Neuron (in vitro differentiated cells): ENCODE measurements at regions not wholly inside any gene's neighbourhood (a gene's known extent, or its start where the extent isn't known, plus 50 kb on each side); places are given as distances from the start of the nearest gene placed in this dataset.
"Not testable (repeated sequence)": the region's sequence is repeated elsewhere in the genome, so short reads cannot be mapped to it uniquely, and the experiment has no call there.

ENCODE experiments used
- H2AFZ ChIP-seq: one replicate; pipeline ENCODE4 v1.6.1; 2013; ENCODE audit warnings: low read depth, mild to moderate bottlenecking, inconsistent platforms, low read length, moderate library complexity
- H3K27me3 ChIP-seq: one replicate; pipeline ENCODE4 v1.6.1; 2013; ENCODE audit warnings: low read length; ENCODE audit not compliant: insufficient read depth
- H3K36me3 ChIP-seq: one replicate; pipeline ENCODE4 v1.6.1; 2013; ENCODE audit warnings: low read length; ENCODE audit not compliant: insufficient read depth
- H3K4me1 ChIP-seq: one replicate; pipeline ENCODE4 v1.6.1; 2013; ENCODE audit warnings: low read length; ENCODE audit not compliant: insufficient read depth
- H3K4me3 ChIP-seq: 2 replicates; pipeline ENCODE4 v1.5.1; 2013; ENCODE audit warnings: mild to moderate bottlenecking, low read length, moderate library complexity
- H3K9me3 ChIP-seq: one replicate; pipeline ENCODE4 v1.6.1; 2013; ENCODE audit warnings: low read length

DNA sequence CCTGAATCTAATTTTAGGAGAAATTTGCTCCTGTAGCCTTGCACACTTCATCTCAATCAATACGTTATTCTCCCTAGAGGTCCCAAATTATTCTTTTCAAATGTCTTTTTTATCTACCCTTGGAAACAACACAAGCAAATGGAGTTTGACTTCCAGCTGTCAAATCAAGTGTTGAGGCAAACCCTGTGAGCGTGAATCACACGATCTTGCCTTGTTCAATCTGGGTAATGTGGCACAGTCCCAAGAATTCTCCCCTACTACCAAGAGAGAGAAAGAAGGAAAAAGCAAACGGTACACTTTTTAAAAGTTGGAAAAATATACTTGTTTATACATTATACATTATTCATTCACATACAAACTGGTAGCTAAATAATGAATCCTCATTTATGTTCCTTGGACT is 2035.3 kb upstream of the CELF4 start:
- Histone ChIP-seq H2AFZ (no peak overlapping the region), H3K4me1 (peaks cover 3% of the 10 kb centered on the region), H3K27me3 (no peaks in the 10 kb centered on the region), H3K36me3 (no peaks in the 10 kb centered on the region), H3K9me3 (no peaks in the 10 kb centered on the region), H3K4me3 (no peak overlapping the region)

- Histone ChIP-seq H3K4me1 (no peaks in the 10 kb centered on the region), H2AFZ (no peak overlapping the region), H3K36me3 (no peaks in the 10 kb centered on the region), H3K4me3 (no peak overlapping the region), H3K9me3 (no peaks in the 10 kb centered on the region), H3K27me3 (no peaks in the 10 kb centered on the region)
Measured at GRCh38 chr18:39599251-39599650, 2033.7 kb upstream of the CELF4 start.

DNA sequence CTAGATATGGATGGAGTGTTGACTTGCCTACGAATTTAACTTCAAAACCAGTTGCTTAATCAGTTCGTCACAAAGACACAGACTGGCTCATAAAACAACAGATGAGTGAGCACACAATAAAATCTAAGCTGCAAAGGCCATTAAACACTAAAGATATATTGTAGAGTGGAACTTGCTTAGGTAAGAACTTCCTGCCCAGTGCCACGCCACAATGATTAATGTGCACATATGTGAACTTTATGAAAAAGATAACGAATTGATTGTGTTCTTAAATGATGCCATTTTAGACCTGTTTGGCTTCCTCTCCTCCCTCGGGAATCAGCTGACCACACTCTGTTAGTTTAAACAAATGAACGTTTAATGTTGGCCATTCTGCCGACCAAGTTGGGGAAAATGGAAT is 2031.3 kb upstream of the CELF4 start:
- Histone ChIP-seq H3K36me3 (no peaks in the 10 kb centered on the region), H3K9me3 (no peaks in the 10 kb centered on the region), H3K4me1 (peaks cover 2% of the 10 kb centered on the region), H2AFZ (no peak overlapping the region), H3K4me3 (no peak overlapping the region), H3K27me3 (no peaks in the 10 kb centered on the region)

- H3K4me3 ChIP-seq = no peak overlapping the region
- H3K36me3 ChIP-seq = no peaks in the 10 kb centered on the region
- H3K4me1 ChIP-seq = peaks cover 5% of the 10 kb centered on the region
- no peaks in the 10 kb centered on the region for H3K9me3 ChIP-seq
- no peaks in the 10 kb centered on the region for H3K27me3 ChIP-seq
- H2AFZ ChIP-seq = no peak overlapping the region
Measured at GRCh38 chr18:39596221-39596620, 2030.6 kb upstream of the CELF4 start.

- Histone ChIP-seq H3K4me1 (peaks cover 5% of the 10 kb centered on the region), H2AFZ (no peak overlapping the region), H3K36me3 (no peaks in the 10 kb centered on the region), H3K27me3 (no peaks in the 10 kb centered on the region), H3K9me3 (no peaks in the 10 kb centered on the region), H3K4me3 (no peak overlapping the region)
Measured at GRCh38 chr18:39594206-39594605, 2028.6 kb upstream of the CELF4 start.

DNA sequence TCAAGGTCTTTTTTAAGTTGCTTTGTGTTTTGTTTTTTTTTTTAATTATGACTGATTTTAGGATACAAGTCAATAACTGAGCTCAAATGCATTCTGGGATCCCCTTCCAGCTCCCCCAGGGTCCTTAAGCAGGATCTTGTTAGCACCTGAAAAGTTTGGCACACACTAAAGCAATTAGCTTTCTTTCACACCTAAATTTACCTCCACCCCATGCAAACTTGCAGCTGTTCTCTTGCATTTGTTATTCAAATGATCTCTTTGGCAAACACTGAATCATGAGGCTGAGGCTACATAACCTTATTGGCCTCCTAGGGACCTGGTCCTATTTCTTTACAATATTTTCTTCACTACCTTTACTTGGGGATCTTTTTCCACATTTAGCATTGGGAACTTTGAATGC is 2026.1 kb upstream of the CELF4 start:
- H3K4me1 ChIP-seq = peaks cover 5% of the 10 kb centered on the region
- H3K27me3 ChIP-seq = no peaks in the 10 kb centered on the region
- H3K4me3 ChIP-seq = no peak overlapping the region
- no peaks in the 10 kb centered on the region for H3K36me3 ChIP-seq
- no peak overlapping the region for H2AFZ ChIP-seq
- H3K9me3 ChIP-seq = no peaks in the 10 kb centered on the region

DNA sequence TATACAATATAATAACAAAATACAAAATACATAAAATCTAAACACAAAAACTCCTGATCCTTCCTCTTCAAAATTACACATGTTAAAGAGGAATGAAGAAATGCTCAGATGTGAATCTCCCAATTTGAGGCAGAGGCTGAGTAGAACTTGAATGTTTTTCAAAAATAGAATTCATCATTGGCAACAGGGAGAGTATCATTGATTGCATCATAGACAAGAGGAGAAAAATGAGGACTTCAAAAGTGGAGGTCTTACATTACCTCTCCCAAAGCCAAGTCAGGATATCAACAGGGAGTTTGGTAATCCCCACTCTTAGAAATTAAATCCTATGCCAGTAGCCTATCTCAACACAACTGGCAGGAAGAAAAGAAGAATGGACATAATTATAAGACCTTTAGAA is 2023.9 kb upstream of the CELF4 start:
- H3K9me3 ChIP-seq = no peaks in the 10 kb centered on the region
- H3K4me1 ChIP-seq = peaks cover 5% of the 10 kb centered on the region
- H3K27me3 ChIP-seq = no peaks in the 10 kb centered on the region
- no peak overlapping the region for H3K4me3 ChIP-seq
- H3K36me3 ChIP-seq = no peaks in the 10 kb centered on the region
- H2AFZ ChIP-seq = no peak overlapping the region

- no peak overlapping the region for H2AFZ ChIP-seq
- peaks cover 5% of the 10 kb centered on the region for H3K4me1 ChIP-seq
- H3K36me3 ChIP-seq = no peaks in the 10 kb centered on the region
- no peaks in the 10 kb centered on the region for H3K9me3 ChIP-seq
- no peaks in the 10 kb centered on the region for H3K27me3 ChIP-seq
- H3K4me3 ChIP-seq = no peak overlapping the region
Measured at GRCh38 chr18:39587586-39587985, 2022.0 kb upstream of the CELF4 start.

- no peak overlapping the region for H3K4me3 ChIP-seq
- H3K27me3 ChIP-seq = no peaks in the 10 kb centered on the region
Measured at GRCh38 chr18:39586741-39587140, 2021.1 kb upstream of the CELF4 start.

DNA sequence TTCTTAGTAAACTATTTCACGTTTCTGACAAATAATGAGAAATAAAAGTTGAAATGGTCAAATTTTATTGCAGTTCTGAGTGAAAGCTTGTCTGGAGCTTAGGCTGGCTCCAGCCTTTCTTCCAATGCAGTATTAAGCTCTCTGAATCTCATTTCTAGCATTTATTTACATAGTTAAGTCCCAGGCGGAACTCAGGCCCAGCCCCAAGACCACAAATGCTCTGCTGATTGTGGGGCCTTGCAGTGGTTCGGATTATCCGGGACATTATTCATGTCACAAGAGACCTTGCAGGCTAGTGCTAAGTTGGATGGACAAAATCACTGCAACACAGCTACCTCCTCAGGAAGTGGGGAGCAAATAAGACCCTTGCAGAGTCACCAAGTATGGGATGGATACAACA is 2009.3 kb upstream of the CELF4 start:
- H3K27me3 ChIP-seq = no peaks in the 10 kb centered on the region

More at GRCh38 chr18:39586741-39587140, 2021.1 kb upstream of the CELF4 start:
- no peaks in the 10 kb centered on the region for H3K36me3 ChIP-seq
- H3K4me1 ChIP-seq = peaks cover 2% of the 10 kb centered on the region
- no peak overlapping the region for H2AFZ ChIP-seq
- no peaks in the 10 kb centered on the region for H3K9me3 ChIP-seq

GRCh38 chr18:39571511-39571910 is 2005.9 kb upstream of the CELF4 start:
- Histone ChIP-seq H3K4me1 (no peaks in the 10 kb centered on the region), H3K27me3 (no peaks in the 10 kb centered on the region), H2AFZ (no peak overlapping the region), H3K9me3 (peaks cover 2% of the 10 kb centered on the region), H3K4me3 (no peak overlapping the region), H3K36me3 (no peaks in the 10 kb centered on the region)

More for the DNA sequence above, 2009.3 kb upstream of the CELF4 start:
- Histone ChIP-seq H3K4me1 (no peaks in the 10 kb centered on the region), H2AFZ (no peak overlapping the region), H3K36me3 (no peaks in the 10 kb centered on the region), H3K9me3 (peaks cover 2% of the 10 kb centered on the region), H3K4me3 (no peak overlapping the region)

- H3K27me3 ChIP-seq, H2AFZ ChIP-seq, H3K9me3 ChIP-seq, H3K4me1 ChIP-seq, H3K36me3 ChIP-seq, H3K4me3 ChIP-seq: not testable (repeated sequence)
Measured at GRCh38 chr18:39565551-39566230, 2000.1 kb upstream of the CELF4 start.

- Histone ChIP-seq H3K27me3 (no peaks in the 10 kb centered on the region), H3K4me3 (no peak overlapping the region)
Measured at GRCh38 chr18:39564716-39565115, 1999.1 kb upstream of the CELF4 start.

DNA sequence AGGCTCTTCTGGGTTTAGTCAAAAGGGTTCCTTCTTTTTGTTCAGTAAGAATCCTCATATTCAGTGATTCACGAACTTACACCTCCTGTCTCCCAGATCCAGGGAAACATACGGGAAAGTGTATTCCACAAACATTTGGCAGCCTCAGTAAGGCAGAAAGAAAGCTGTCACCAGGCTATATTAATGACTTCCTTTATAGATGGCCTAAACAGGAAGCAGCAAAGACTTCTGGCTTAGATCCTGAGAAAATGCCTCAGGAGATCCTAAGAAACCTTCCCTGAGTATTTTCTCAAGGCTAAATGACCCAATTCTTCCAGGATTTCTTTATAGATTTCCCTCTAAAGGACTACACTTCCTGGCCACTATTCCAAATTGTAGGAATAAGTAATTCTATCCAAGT is 1995.5 kb upstream of the CELF4 start:
- no peaks in the 10 kb centered on the region for H3K36me3 ChIP-seq
- no peaks in the 10 kb centered on the region for H3K4me1 ChIP-seq
- no peak overlapping the region for H2AFZ ChIP-seq
- H3K9me3 ChIP-seq = no peaks in the 10 kb centered on the region
- no peak overlapping the region for H3K4me3 ChIP-seq
- no peaks in the 10 kb centered on the region for H3K27me3 ChIP-seq

More at GRCh38 chr18:39564716-39565115, 1999.1 kb upstream of the CELF4 start:
- Histone ChIP-seq H3K9me3 (no peaks in the 10 kb centered on the region), H3K4me1 (no peaks in the 10 kb centered on the region), H3K36me3 (no peaks in the 10 kb centered on the region), H2AFZ (no peak overlapping the region)
